D721Med (cell line): ENCODE measurements at regions not wholly inside any gene's neighbourhood (a gene's known extent, or its start where the extent isn't known, plus 50 kb on each side); places are given as distances from the start of the nearest gene placed in this dataset.
"Not testable (repeated sequence)": the region's sequence is repeated elsewhere in the genome, so short reads cannot be mapped to it uniquely, and the experiment has no call there.

Experiments
- DNase-seq: peaks from one replicate; pipeline ENCODE4 v3.0.0; 2011; ENCODE audit warnings: low spot score; ENCODE audit not compliant: insufficient read length
- FAIRE-seq: peaks from 2 replicates; lab custom pipeline; 2011; peaks lifted over from hg19 to GRCh38; lab: Jason Lieb, UNC
- CTCF ChIP-seq: IDR thresholded peaks from 2 replicates; pipeline ENCODE4 v1.5.1; 2012; ENCODE audit warnings: mild to moderate bottlenecking, control low read depth; ENCODE audit not compliant: insufficient read depth; ENCODE audit errors: missing control alignments

GRCh38 chr3:66642484-66642883 is 141.7 kb upstream of the LRIG1 start:
- TF ChIP-seq CTCF = no peak
- DNase-seq (no peak), FAIRE-seq (no peak)

GRCh38 chr3:66644549-66644948 is 143.7 kb upstream of the LRIG1 start:
- DNase-seq (no peak), FAIRE-seq (no peak)
- TF ChIP-seq CTCF = no peak

GRCh38 chr3:66648975-66649374 is 148.2 kb upstream of the LRIG1 start:
- TF ChIP-seq CTCF = no peak
- FAIRE-seq = no peak
- no peak for DNase-seq

GRCh38 chr3:66651520-66651919 is 150.7 kb upstream of the LRIG1 start:
- FAIRE-seq, DNase-seq: not testable (repeated sequence)

- FAIRE-seq, DNase-seq: not testable (repeated sequence)
Measured at GRCh38 chr3:66652100-66652499, 151.3 kb upstream of the LRIG1 start.

- DNase-seq = no peak
- FAIRE-seq = no peak
- no peak for TF ChIP-seq CTCF
Measured at GRCh38 chr3:66655044-66655443, 154.2 kb upstream of the LRIG1 start.

GRCh38 chr3:66655671-66656070 is 154.8 kb upstream of the LRIG1 start:
- FAIRE-seq = no peak
- DNase-seq = no peak
- no peak for TF ChIP-seq CTCF

- no peak for TF ChIP-seq CTCF
- DNase-seq = no peak
- no peak for FAIRE-seq
Measured at GRCh38 chr3:66656609-66657008, 155.8 kb upstream of the LRIG1 start.
